GM12878 (cell line): ENCODE measurements at regions not wholly inside any gene's neighbourhood (a gene's known extent, or its start where the extent isn't known, plus 50 kb on each side); places are given as distances from the start of the nearest gene placed in this dataset.

ENCODE experiments used
- ATAC-seq: fragments of 200-7000 bp; cut with Tn5 transposase; 3 replicates; pipeline ENCODE4 v1.9.1; 2020; ENCODE audit warnings: mild to moderate bottlenecking, moderate library complexity
- BruUV-seq: library from RNA; stranded (reverse); fragments of 400-500 nt; replicated peaks from 2 replicates; lab custom pipeline; 2021; lab: Mats Ljungman, UMichigan
- CTCF ChIA-PET: fragments of 300-600 bp; sonication (Branson Sonifier 250); formaldehyde crosslinking; extraction: SDS; loops from one replicate; lab custom pipeline; 2021; ENCODE audit warnings: inconsistent platforms; lab: Yijun Ruan, JAX
- POLR2A ChIA-PET: fragments of 350-600 bp; formaldehyde crosslinking; extraction: SDS; loops from one replicate; lab custom pipeline; 2021; ENCODE audit warnings: inconsistent platforms; lab: Charles Lee
- RAD21 ChIA-PET: fragments of 300-600 bp; sonication (Branson Sonifier 250); formaldehyde crosslinking; loops from one replicate; lab custom pipeline; 2023; ENCODE audit warnings: antibody characterized with exemption; ENCODE audit not compliant: unreplicated experiment; lab: Charles Lee
- SMC1A ChIA-PET: fragments of 300-600 bp; sonication (Branson Sonifier 250); formaldehyde crosslinking; loops from one replicate; lab custom pipeline; 2023; ENCODE audit not compliant: unreplicated experiment, uncharacterized antibody; lab: Charles Lee
- DNase-seq: peaks from one replicate; pipeline ENCODE4 v3.0.0-alpha.2; 2011; ENCODE audit warnings: low read depth, low spot score
- FAIRE-seq: peaks from 3 replicates; lab custom pipeline; 2011; peaks lifted over from hg19 to GRCh38; lab: Jason Lieb, UNC
- H2AFZ ChIP-seq: 2 replicates; pipeline ENCODE4 v1.6.0; 2011; ENCODE audit warnings: low read depth, low read length, control low read depth; ENCODE audit not compliant: control insufficient read depth
- H3K27ac ChIP-seq: 2 replicates; pipeline ENCODE4 v1.5.1; 2011; ENCODE audit warnings: control low read depth; ENCODE audit not compliant: control insufficient read depth, insufficient read depth
- H3K27me3 ChIP-seq, 2 experiments: replicated peaks in 1 of 2; 2 replicates each; pipeline versions ENCODE4 v1.6.0 to v1.6.1; 2011; ENCODE audit warnings: low read length in 1 of 2; ENCODE audit not compliant: control insufficient read depth in 2 of 2, insufficient read depth in 2 of 2
- H3K36me3 ChIP-seq, 2 experiments: 2 replicates each; pipeline ENCODE4 v1.5.1; 2011; ENCODE audit warnings: low read length in 1 of 2; ENCODE audit not compliant: control insufficient read depth in 2 of 2, insufficient read depth in 2 of 2
- H3K4me1 ChIP-seq: 2 replicates; pipeline ENCODE4 v1.6.1; 2011; ENCODE audit warnings: mild to moderate bottlenecking, low read length, moderate library complexity, mixed read lengths; ENCODE audit not compliant: control insufficient read depth, insufficient read depth
- H3K4me2 ChIP-seq: 2 replicates; pipeline ENCODE4 v1.6.0; 2011; ENCODE audit warnings: control low read depth; ENCODE audit not compliant: control insufficient read depth, insufficient read depth
- H3K4me3 ChIP-seq: fragments of 200-600 bp; sonication (generic); 2 replicates; pipeline ENCODE4 v1.5.1; 2016
- H3K79me2 ChIP-seq: 2 replicates; pipeline ENCODE4 v1.6.0; 2011; ENCODE audit warnings: low read length; ENCODE audit not compliant: control insufficient read depth, insufficient read depth
- H3K9ac ChIP-seq: 2 replicates; pipeline ENCODE4 v1.8.0; 2011; ENCODE audit warnings: low read length, control low read depth, mixed read lengths; ENCODE audit not compliant: control insufficient read depth, insufficient read depth
- H3K9me3 ChIP-seq: replicated peaks from 3 replicates; pipeline ENCODE4 v1.5.1; 2011; ENCODE audit warnings: mild to moderate bottlenecking, low read length; ENCODE audit not compliant: control insufficient read depth, insufficient read depth
- H4K20me1 ChIP-seq: 2 replicates; pipeline ENCODE4 v1.6.0; 2011; ENCODE audit not compliant: control insufficient read depth, insufficient read depth
- CHD1 ChIP-seq: IDR thresholded peaks from 2 replicates; pipeline ENCODE4 v1.6.1; 2012; ENCODE audit warnings: low read depth, low read length, improper control_type of control experiment
- E2F8 ChIP-seq: fragments of 450-650 bp; IDR thresholded peaks from 2 replicates; pipeline ENCODE4 v1.6.1; 2018; ENCODE audit warnings: mild to moderate bottlenecking, low read depth, moderate library complexity; ENCODE audit not compliant: partially characterized antibody
- USF2 ChIP-seq: IDR thresholded peaks from 2 replicates; pipeline ENCODE4 v1.6.1; 2011; ENCODE audit warnings: low read depth, low read length, improper control_type of control experiment, borderline replicate concordance
- ZNF217 ChIP-seq: fragments of 450-650 bp; IDR thresholded peaks from 2 replicates; pipeline ENCODE4 v1.6.1; 2017; ENCODE audit warnings: antibody characterized with exemption, mild to moderate bottlenecking
- WGBS: methylation state at CpG from one replicate; pipeline ENCODE4 v1.1.6; 2016; ENCODE audit warnings: low lambda C conversion rate; ENCODE audit not compliant: insufficient replicate concordance, insufficient coverage; ENCODE audit errors: missing lambda C conversion rate; 5-methylcytosine and 5-hydroxymethylcytosine counted together
- in situ Hi-C: fragments of 300-500 bp; cut with MboI; formaldehyde crosslinking; loops from 9 replicates; pipeline ENCODE4 v1.14.3; 2018; ENCODE audit warnings: mixed read lengths
- intact Hi-C: fragments of 100-400 bp; cut with micrococcal nuclease; formaldehyde crosslinking; loops from one replicate; pipeline ENCODE4 v1.14.2; 2022; ENCODE audit not compliant: unreplicated experiment

GRCh38 chr18:44500808-44501610, 179.7 kb upstream of the SETBP1 start:
- Histone ChIP-seq H3K27me3 (no peaks in the 10 kb centered on the region), H3K4me2 (no peak overlapping the region), H4K20me1 (no peaks in the 10 kb centered on the region), H3K79me2 (no peaks in the 10 kb centered on the region), H2AFZ (no peak overlapping the region), H3K36me3 (no peaks in the 10 kb centered on the region), H3K27ac (no peak overlapping the region), H3K4me3 (no peak overlapping the region), H3K9ac (no peak overlapping the region), H3K4me1 (no peaks in the 10 kb centered on the region), H3K9me3 (no peaks in the 10 kb centered on the region)
- ATAC-seq (no peak), DNase-seq (no peak), FAIRE-seq (no peak)
- in situ Hi-C loops (no loop called here), intact Hi-C loops (no loop called here)
- ChIA-PET RAD21 (no interaction called here), SMC1A (no interaction called here), CTCF (interaction anchor here (0.6 kb wide), 1 partner anchor 630 kb away, joined by 5 read pairs; no protein-coding TSS in a partner anchor), POLR2A (no interaction called here)
- 8% methylated on average over 2 of the region's 2 CpGs for WGBS
- BruUV-seq, result no TSS peak
- TF ChIP-seq ZNF217 (no peak), E2F8 (no peak), USF2 (no peak), CHD1 (no peak)
